Pancreas (tissue), 10 donors: ENCODE measurements at regions not wholly inside any gene's neighbourhood (a gene's known extent, or its start where the extent isn't known, plus 50 kb on each side); places are given as distances from the start of the nearest gene placed in this dataset.
"Not testable (repeated sequence)": the region's sequence is repeated elsewhere in the genome, so short reads cannot be mapped to it uniquely, and the experiment has no call there.

Experiments
- ATAC-seq, 4 donors: fragments of 200-7000 bp; cut with Tn5 transposase; one replicate each; pipeline versions ENCODE4 v1.8.0 to v1.9.1; 2020; ENCODE audit warnings: mild to moderate bottlenecking in 4 of 4, moderate library complexity in 4 of 4
- DNase-seq, 6 donors: peaks; one replicate each; pipeline ENCODE4 v3.0.0-alpha.2; 2020
- FAIRE-seq: peaks from 2 replicates; lab custom pipeline; 2012; peaks lifted over from hg19 to GRCh38; lab: Jason Lieb, UNC
- H3K27ac ChIP-seq, 4 donors: fragments of 200-600 bp; sonication (generic); 1 replicate in 3 of 4; 2 replicates in 1 of 4; pipeline versions ENCODE4 v1.5.0 to v1.8.0; 2020
- H3K27me3 ChIP-seq, 4 donors: fragments of 200-600 bp; one replicate each; pipeline ENCODE4 v1.8.0; 2021
- H3K36me3 ChIP-seq, 3 donors: fragments of 200-600 bp; sonication (generic) in 1 of 3; one replicate each; pipeline versions ENCODE4 v1.5.0 to v1.8.0; 2020 to 2021
- H3K4me1 ChIP-seq, 3 donors: fragments of 200-600 bp; one replicate each; pipeline ENCODE4 v1.8.0; 2021
- H3K4me3 ChIP-seq, 4 donors: fragments of 200-600 bp; sonication (generic) in 2 of 4; one replicate each; pipeline versions ENCODE4 v1.5.0 to v1.8.0; 2020 to 2021
- H3K9me3 ChIP-seq, 4 donors: fragments of 200-600 bp; one replicate each; pipeline ENCODE4 v1.8.0; 2021
- WGBS, 2 donors: extraction: QIAGEN DNeasy Blood & Tissue Kit; methylation state at CpG; one replicate each; pipeline ENCODE4 v1.1.7; 2013; 5-methylcytosine and 5-hydroxymethylcytosine counted together
- intact Hi-C, 3 donors: fragments of 100-400 bp; cut with DNase I; formaldehyde crosslinking; loops; one replicate each; pipeline versions ENCODE4 v1.11.1 to v1.14.2; 2022
- TF ChIP-seq, protein P1 (sequence below), 4 donors: fragments of 200-600 bp; sonication (generic) in 3 of 4; IDR thresholded peaks; one replicate each; pipeline versions ENCODE4 v1.5.0 to v1.8.0; 2021; ENCODE audit warnings: antibody characterized with exemption in 4 of 4
- donor health status: healthy with polysubstance abuse.
- donor health status: DM: no; HTN: no; CAD: no; lungs with moderate emphysema.
- donor health status: DM: no; HTN: no; CAD: no.
- donor health status: control.
- donor health status: control.
- donor health status: Bipolar disorder and iron deficiency.
- donor health status: DM: yes; HTN: yes; CAD: no.
- donor health status: DM: no; HTN: no; CAD: no.
- donor health status: DM: no; HTN: no; CAD: no.
- donor health status: DM: yes; HTN: yes; CAD: no.

GRCh38 chr7:29623973-29624372 lies 60.3 kb downstream of the PRR15 start:
- ATAC-seq (no peak), DNase-seq (no peak), FAIRE-seq (no peak)
- 70 to 84% methylated on average over 2 of the region's 2 CpGs for WGBS, 2 donors
- Histone ChIP-seq H3K27ac (no peak overlapping the region), H3K9me3 (no peaks in the 10 kb centered on the region), H3K36me3 (no peaks in the 10 kb centered on the region), H3K4me1 (no peaks in the 10 kb centered on the region), H3K4me3 (no peak overlapping the region), H3K27me3 (peaks cover 0 to 4% (median 0%) of the 10 kb centered on the region in 4 donors)
- TF ChIP-seq, protein P1, sequence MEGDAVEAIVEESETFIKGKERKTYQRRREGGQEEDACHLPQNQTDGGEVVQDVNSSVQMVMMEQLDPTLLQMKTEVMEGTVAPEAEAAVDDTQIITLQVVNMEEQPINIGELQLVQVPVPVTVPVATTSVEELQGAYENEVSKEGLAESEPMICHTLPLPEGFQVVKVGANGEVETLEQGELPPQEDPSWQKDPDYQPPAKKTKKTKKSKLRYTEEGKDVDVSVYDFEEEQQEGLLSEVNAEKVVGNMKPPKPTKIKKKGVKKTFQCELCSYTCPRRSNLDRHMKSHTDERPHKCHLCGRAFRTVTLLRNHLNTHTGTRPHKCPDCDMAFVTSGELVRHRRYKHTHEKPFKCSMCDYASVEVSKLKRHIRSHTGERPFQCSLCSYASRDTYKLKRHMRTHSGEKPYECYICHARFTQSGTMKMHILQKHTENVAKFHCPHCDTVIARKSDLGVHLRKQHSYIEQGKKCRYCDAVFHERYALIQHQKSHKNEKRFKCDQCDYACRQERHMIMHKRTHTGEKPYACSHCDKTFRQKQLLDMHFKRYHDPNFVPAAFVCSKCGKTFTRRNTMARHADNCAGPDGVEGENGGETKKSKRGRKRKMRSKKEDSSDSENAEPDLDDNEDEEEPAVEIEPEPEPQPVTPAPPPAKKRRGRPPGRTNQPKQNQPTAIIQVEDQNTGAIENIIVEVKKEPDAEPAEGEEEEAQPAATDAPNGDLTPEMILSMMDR (IDR thresholded peaks at IDR 0.05), result no peak
- intact Hi-C loops, result no loop called here

GRCh38 chr7:29626730-29627129 lies 63.1 kb downstream of the PRR15 start:
- no peak for DNase-seq
- no peak overlapping the region for H3K4me3 ChIP-seq
- no peaks in the 10 kb centered on the region for H3K9me3 ChIP-seq
- intact Hi-C loops, result no loop called here
- H3K27me3 ChIP-seq, result no peaks in the 10 kb centered on the region
- H3K36me3 ChIP-seq, result no peaks in the 10 kb centered on the region
- H3K27ac ChIP-seq, result no peak overlapping the region
- 47 to 54% methylated on average over 2 of the region's 2 CpGs for WGBS, 2 donors
- no peak for ATAC-seq
- TF ChIP-seq, protein P1 (IDR thresholded peaks at IDR 0.05), result no peak
- no peak for FAIRE-seq
- H3K4me1 ChIP-seq, result no peaks in the 10 kb centered on the region

DNA sequence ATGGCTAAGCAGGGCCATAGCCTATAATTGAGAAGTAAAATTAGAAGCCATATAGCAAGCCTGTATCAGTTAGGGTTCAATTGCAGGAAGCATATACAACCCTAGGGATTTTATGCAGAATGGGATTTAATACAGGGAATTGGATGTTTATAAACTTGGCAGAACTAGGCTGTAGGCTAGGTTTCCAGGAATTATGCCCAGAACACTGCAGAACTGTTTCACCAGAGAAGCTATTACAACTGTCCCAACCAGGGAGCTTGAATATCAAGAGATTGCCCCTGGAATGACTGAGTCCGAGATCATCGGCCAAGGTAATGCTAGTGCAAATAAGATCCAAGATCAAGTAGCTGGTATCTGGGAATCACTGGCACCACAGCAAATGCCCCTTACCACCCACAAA lies 64.0 kb downstream of the PRR15 start:
- Histone ChIP-seq H3K27me3 (no peaks in the 10 kb centered on the region), H3K4me1 (no peaks in the 10 kb centered on the region), H3K9me3 (no peaks in the 10 kb centered on the region), H3K27ac (no peak overlapping the region), H3K36me3 (no peaks in the 10 kb centered on the region), H3K4me3 (no peak overlapping the region)
- 85 to 89% methylated on average over 2 of the region's 2 CpGs for WGBS, 2 donors
- intact Hi-C loops, result loop anchor here in 1 of 3 donors (2.0 kb wide), 1 partner anchor 115 kb away; no protein-coding TSS in a partner anchor
- FAIRE-seq (no peak), DNase-seq (no peak), ATAC-seq (no peak)
- TF ChIP-seq, protein P1 (IDR thresholded peaks at IDR 0.05), result no peak

- no peak overlapping the region for H3K4me3 ChIP-seq
- WGBS, 2 donors, result 90 to 95% methylated on average over 3 of the region's 3 CpGs
- H3K36me3 ChIP-seq, result no peaks in the 10 kb centered on the region
- DNase-seq (no peak), ATAC-seq (no peak), FAIRE-seq (no peak)
- H3K27me3 ChIP-seq, result no peaks in the 10 kb centered on the region
- H3K4me1 ChIP-seq, result no peaks in the 10 kb centered on the region
- H3K9me3 ChIP-seq, result no peaks in the 10 kb centered on the region
- TF ChIP-seq, protein P1 (IDR thresholded peaks at IDR 0.05), result no peak
- intact Hi-C loops, result loop anchor here in 1 of 3 donors (2.0 kb wide), 1 partner anchor 113 kb away; no protein-coding TSS in a partner anchor
- no peak overlapping the region for H3K27ac ChIP-seq
Measured at GRCh38 chr7:29629507-29629906, 65.9 kb downstream of the PRR15 start.

- H3K4me3 ChIP-seq, intact Hi-C loops, H3K4me1 ChIP-seq, H3K27ac ChIP-seq, H3K27me3 ChIP-seq, H3K36me3 ChIP-seq, DNase-seq, H3K9me3 ChIP-seq: not testable (repeated sequence)
- ATAC-seq (peak; percentile 72 to 90 (median 79)), FAIRE-seq (peak; percentile 82)
- TF ChIP-seq, protein P1 (IDR thresholded peaks at IDR 0.05), result peak in 2 of 4 donors; percentile 24 to 27
- 10 to 25% methylated on average over 4 to 5 of the region's 5 CpGs for WGBS, 2 donors
Measured at GRCh38 chr7:29635067-29636008, 71.7 kb downstream of the PRR15 start.
